Ascending aorta (tissue), 2 donors: ENCODE measurements at regions not wholly inside any gene's neighbourhood (a gene's known extent, or its start where the extent isn't known, plus 50 kb on each side); places are given as distances from the start of the nearest gene placed in this dataset.

Experiments
- DNase-seq, 2 donors: peaks; one replicate each; pipeline ENCODE4 v3.0.0-alpha.2; 2019; ENCODE audit warnings: low spot score in 2 of 2
- H3K27ac ChIP-seq, 2 donors: fragments of 200-600 bp; sonication (generic); one replicate each; pipeline ENCODE4 v1.5.1; 2016 to 2017; ENCODE audit warnings: mild to moderate bottlenecking in 1 of 2
- H3K27me3 ChIP-seq: fragments of 200-600 bp; sonication (generic); one replicate; pipeline ENCODE4 v1.5.1; 2017
- H3K36me3 ChIP-seq, 2 donors: fragments of 200-600 bp; sonication (generic); one replicate each; pipeline ENCODE4 v1.5.1; 2016
- H3K4me1 ChIP-seq, 2 donors: fragments of 200-600 bp; sonication (generic); one replicate each; pipeline ENCODE4 v1.5.1; 2016 to 2017; ENCODE audit warnings: mild to moderate bottlenecking in 1 of 2
- H3K4me3 ChIP-seq, 2 donors: fragments of 200-600 bp; sonication (generic); one replicate each; pipeline ENCODE4 v1.5.1; 2016 to 2017; ENCODE audit warnings: mild to moderate bottlenecking in 1 of 2
- H3K9me3 ChIP-seq, 2 donors: fragments of 200-600 bp; sonication (generic); one replicate each; pipeline ENCODE4 v1.5.1; 2016
- CTCF ChIP-seq, 3 experiments: fragments of 200-600 bp in 2 of 3; fragments of 450-650 bp in 1 of 3; sonication (generic) in 2 of 3; IDR thresholded peaks; one replicate each; pipeline ENCODE4 v1.5.1; 2016 to 2019; ENCODE audit warnings: antibody characterized with exemption in 3 of 3, mild to moderate bottlenecking in 1 of 3, moderate library complexity in 1 of 3
- intact Hi-C: fragments of 100-400 bp; cut with DNase I; formaldehyde crosslinking; loops from one replicate; pipeline ENCODE4 v1.15.1; 2023

GRCh38 chr22:47295226-47295901 is 532.9 kb downstream of the TBC1D22A start:
- Histone ChIP-seq H3K4me1 (no peaks in the 10 kb centered on the region), H3K9me3 (no peaks in the 10 kb centered on the region), H3K4me3 (no peak overlapping the region), H3K27ac (no peak overlapping the region), H3K27me3 (no peaks in the 10 kb centered on the region), H3K36me3 (no peaks in the 10 kb centered on the region)
- DNase-seq: peak in 1 of 2 donors; percentile 38
- intact Hi-C loops: no loop called here
- TF ChIP-seq CTCF (IDR thresholded peaks at IDR 0.05): no peak

GRCh38 chr22:47294576-47294975 is 532.1 kb downstream of the TBC1D22A start:
- intact Hi-C loops: no loop called here
- no peak for TF ChIP-seq CTCF (IDR thresholded peaks at IDR 0.05)
- H3K27me3 ChIP-seq: no peaks in the 10 kb centered on the region
- no peaks in the 10 kb centered on the region for H3K9me3 ChIP-seq
- H3K4me1 ChIP-seq: no peaks in the 10 kb centered on the region
- no peaks in the 10 kb centered on the region for H3K36me3 ChIP-seq
- DNase-seq: no peak
- no peak overlapping the region for H3K4me3 ChIP-seq
- H3K27ac ChIP-seq: no peak overlapping the region

GRCh38 chr22:47294222-47294532 is 531.7 kb downstream of the TBC1D22A start:
- no peaks in the 10 kb centered on the region for H3K9me3 ChIP-seq
- no peaks in the 10 kb centered on the region for H3K27me3 ChIP-seq
- H3K4me3 ChIP-seq: no peak overlapping the region
- no peak for DNase-seq
- no peak overlapping the region for H3K27ac ChIP-seq
- H3K36me3 ChIP-seq: no peaks in the 10 kb centered on the region
- intact Hi-C loops: no loop called here
- no peaks in the 10 kb centered on the region for H3K4me1 ChIP-seq
- TF ChIP-seq CTCF (IDR thresholded peaks at IDR 0.05): no peak

- no peak overlapping the region for H3K27ac ChIP-seq
- no peaks in the 10 kb centered on the region for H3K27me3 ChIP-seq
- H3K4me1 ChIP-seq: no peaks in the 10 kb centered on the region
- intact Hi-C loops: no loop called here
- DNase-seq: peak in 1 of 2 donors; percentile 52
- no peaks in the 10 kb centered on the region for H3K9me3 ChIP-seq
- no peak for TF ChIP-seq CTCF (IDR thresholded peaks at IDR 0.05)
- no peak overlapping the region for H3K4me3 ChIP-seq
- no peaks in the 10 kb centered on the region for H3K36me3 ChIP-seq
These were observed 531.1 kb downstream of the TBC1D22A start for GRCh38 chr22:47293368-47294221.

GRCh38 chr22:47292546-47293320 is 530.3 kb downstream of the TBC1D22A start:
- intact Hi-C loops: no loop called here
- peak in 1 of 2 donors; percentile 33 for DNase-seq
- Histone ChIP-seq H3K27ac (peak overlapping the region in 1 of 2 donors; percentile 24), H3K9me3 (no peaks in the 10 kb centered on the region), H3K4me3 (no peak overlapping the region), H3K27me3 (no peaks in the 10 kb centered on the region), H3K36me3 (no peaks in the 10 kb centered on the region), H3K4me1 (no peaks in the 10 kb centered on the region)
- no peak for TF ChIP-seq CTCF (IDR thresholded peaks at IDR 0.05)
